GM19438 (cell line): ENCODE measurements at regions not wholly inside any gene's neighbourhood (a gene's known extent, or its start where the extent isn't known, plus 50 kb on each side); places are given as distances from the start of the nearest gene placed in this dataset.

Source experiments
- ATAC-seq: cut with Tn5 transposase; IDR thresholded peaks from one replicate; pipeline ENCODE4 v1.9.1; 2021; ENCODE audit warnings: low read depth; ENCODE audit not compliant: unreplicated experiment

GRCh38 chr7:155247479-155248365 is 50.0 kb upstream of the INSIG1 start:
- ATAC-seq = no peak
